HEK293 (cell line): ENCODE measurements at regions not wholly inside any gene's neighbourhood (a gene's known extent, or its start where the extent isn't known, plus 50 kb on each side); places are given as distances from the start of the nearest gene placed in this dataset.

ENCODE experiments used
- GLIS2 ChIP-seq: fragments of 450-650 bp; formaldehyde crosslinking; IDR thresholded peaks from 2 replicates; pipeline ENCODE4 v1.5.1; 2016; ENCODE audit warnings: missing biosample characterization, missing genetic modification characterization
- IKZF3 ChIP-seq: fragments of 450-650 bp; IDR thresholded peaks from 2 replicates; pipeline ENCODE4 v1.5.0; 2018; ENCODE audit warnings: missing biosample characterization, mild to moderate bottlenecking, missing genetic modification characterization, moderate library complexity
- KLF9 ChIP-seq: fragments of 450-650 bp; formaldehyde crosslinking; IDR thresholded peaks from 2 replicates; pipeline ENCODE4 v1.5.1; 2016; ENCODE audit warnings: missing biosample characterization, missing genetic modification characterization, low read depth
- TCF7L2 ChIP-seq: IDR thresholded peaks from 2 replicates; pipeline ENCODE4 v1.6.1; 2011; ENCODE audit warnings: low read depth, mild to moderate bottlenecking, inconsistent platforms, low read length, moderate library complexity, borderline replicate concordance
- ZNF112 ChIP-seq: fragments of 450-650 bp; formaldehyde crosslinking; IDR thresholded peaks from 2 replicates; pipeline ENCODE4 v1.5.0; 2017; ENCODE audit warnings: missing biosample characterization, missing genetic modification characterization
- ZNF302 ChIP-seq: fragments of 450-650 bp; formaldehyde crosslinking; IDR thresholded peaks from 2 replicates; pipeline ENCODE4 v1.5.1; 2016; ENCODE audit warnings: missing biosample characterization, missing genetic modification characterization, low read depth
- ZNF560 ChIP-seq: fragments of 450-650 bp; formaldehyde crosslinking; IDR thresholded peaks from 2 replicates; pipeline ENCODE4 v1.5.1; 2017; ENCODE audit warnings: missing biosample characterization, missing genetic modification characterization, borderline replicate concordance
- ZNF670 ChIP-seq: fragments of 450-650 bp; formaldehyde crosslinking; IDR thresholded peaks from 2 replicates; pipeline ENCODE4 v1.5.1; 2016; ENCODE audit warnings: missing biosample characterization, missing genetic modification characterization, low read depth
- ZNF707 ChIP-seq: fragments of 450-650 bp; formaldehyde crosslinking; IDR thresholded peaks from 2 replicates; pipeline ENCODE4 v1.5.1; 2016; ENCODE audit warnings: missing biosample characterization, missing genetic modification characterization
- ZSCAN16 ChIP-seq: fragments of 450-650 bp; formaldehyde crosslinking; IDR thresholded peaks from 2 replicates; pipeline ENCODE4 v1.5.1; 2016; ENCODE audit warnings: missing biosample characterization, missing genetic modification characterization
- TF ChIP-seq, protein P1 (sequence below): fragments of 450-650 bp; formaldehyde crosslinking; IDR thresholded peaks from 2 replicates; pipeline ENCODE4 v1.5.0; 2017; ENCODE audit warnings: missing biosample characterization, missing genetic modification characterization, borderline replicate concordance
- TF ChIP-seq, protein P2 (sequence below): fragments of 450-650 bp; formaldehyde crosslinking; IDR thresholded peaks from 2 replicates; pipeline ENCODE4 v1.5.1; 2016; ENCODE audit warnings: missing biosample characterization, missing genetic modification characterization
- TF ChIP-seq, protein P3 (sequence below): fragments of 450-650 bp; IDR thresholded peaks from 2 replicates; pipeline ENCODE4 v1.5.1; 2018; ENCODE audit warnings: missing biosample characterization, missing genetic modification characterization
- TF ChIP-seq, protein P4 (sequence below): fragments of 450-650 bp; formaldehyde crosslinking; IDR thresholded peaks from 2 replicates; pipeline ENCODE4 v1.5.1; 2016; ENCODE audit warnings: missing biosample characterization, missing genetic modification characterization, borderline replicate concordance

- TF ChIP-seq, protein P1, sequence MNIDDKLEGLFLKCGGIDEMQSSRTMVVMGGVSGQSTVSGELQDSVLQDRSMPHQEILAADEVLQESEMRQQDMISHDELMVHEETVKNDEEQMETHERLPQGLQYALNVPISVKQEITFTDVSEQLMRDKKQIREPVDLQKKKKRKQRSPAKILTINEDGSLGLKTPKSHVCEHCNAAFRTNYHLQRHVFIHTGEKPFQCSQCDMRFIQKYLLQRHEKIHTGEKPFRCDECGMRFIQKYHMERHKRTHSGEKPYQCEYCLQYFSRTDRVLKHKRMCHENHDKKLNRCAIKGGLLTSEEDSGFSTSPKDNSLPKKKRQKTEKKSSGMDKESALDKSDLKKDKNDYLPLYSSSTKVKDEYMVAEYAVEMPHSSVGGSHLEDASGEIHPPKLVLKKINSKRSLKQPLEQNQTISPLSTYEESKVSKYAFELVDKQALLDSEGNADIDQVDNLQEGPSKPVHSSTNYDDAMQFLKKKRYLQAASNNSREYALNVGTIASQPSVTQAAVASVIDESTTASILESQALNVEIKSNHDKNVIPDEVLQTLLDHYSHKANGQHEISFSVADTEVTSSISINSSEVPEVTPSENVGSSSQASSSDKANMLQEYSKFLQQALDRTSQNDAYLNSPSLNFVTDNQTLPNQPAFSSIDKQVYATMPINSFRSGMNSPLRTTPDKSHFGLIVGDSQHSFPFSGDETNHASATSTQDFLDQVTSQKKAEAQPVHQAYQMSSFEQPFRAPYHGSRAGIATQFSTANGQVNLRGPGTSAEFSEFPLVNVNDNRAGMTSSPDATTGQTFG: no peak
- TF ChIP-seq TCF7L2 (no peak), ZNF560 (no peak), KLF9 (tag by site-specific recombination) (no peak), GLIS2 (no peak), ZNF707 (no peak), ZNF112 (tag by site-specific recombination) (no peak), IKZF3 (no peak), ZNF670 (no peak), ZNF302 (no peak), ZSCAN16 (tag by site-specific recombination) (no peak)
- TF ChIP-seq, protein P2, sequence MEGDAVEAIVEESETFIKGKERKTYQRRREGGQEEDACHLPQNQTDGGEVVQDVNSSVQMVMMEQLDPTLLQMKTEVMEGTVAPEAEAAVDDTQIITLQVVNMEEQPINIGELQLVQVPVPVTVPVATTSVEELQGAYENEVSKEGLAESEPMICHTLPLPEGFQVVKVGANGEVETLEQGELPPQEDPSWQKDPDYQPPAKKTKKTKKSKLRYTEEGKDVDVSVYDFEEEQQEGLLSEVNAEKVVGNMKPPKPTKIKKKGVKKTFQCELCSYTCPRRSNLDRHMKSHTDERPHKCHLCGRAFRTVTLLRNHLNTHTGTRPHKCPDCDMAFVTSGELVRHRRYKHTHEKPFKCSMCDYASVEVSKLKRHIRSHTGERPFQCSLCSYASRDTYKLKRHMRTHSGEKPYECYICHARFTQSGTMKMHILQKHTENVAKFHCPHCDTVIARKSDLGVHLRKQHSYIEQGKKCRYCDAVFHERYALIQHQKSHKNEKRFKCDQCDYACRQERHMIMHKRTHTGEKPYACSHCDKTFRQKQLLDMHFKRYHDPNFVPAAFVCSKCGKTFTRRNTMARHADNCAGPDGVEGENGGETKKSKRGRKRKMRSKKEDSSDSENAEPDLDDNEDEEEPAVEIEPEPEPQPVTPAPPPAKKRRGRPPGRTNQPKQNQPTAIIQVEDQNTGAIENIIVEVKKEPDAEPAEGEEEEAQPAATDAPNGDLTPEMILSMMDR (tag by site-specific recombination): no peak
- TF ChIP-seq, protein P3, sequence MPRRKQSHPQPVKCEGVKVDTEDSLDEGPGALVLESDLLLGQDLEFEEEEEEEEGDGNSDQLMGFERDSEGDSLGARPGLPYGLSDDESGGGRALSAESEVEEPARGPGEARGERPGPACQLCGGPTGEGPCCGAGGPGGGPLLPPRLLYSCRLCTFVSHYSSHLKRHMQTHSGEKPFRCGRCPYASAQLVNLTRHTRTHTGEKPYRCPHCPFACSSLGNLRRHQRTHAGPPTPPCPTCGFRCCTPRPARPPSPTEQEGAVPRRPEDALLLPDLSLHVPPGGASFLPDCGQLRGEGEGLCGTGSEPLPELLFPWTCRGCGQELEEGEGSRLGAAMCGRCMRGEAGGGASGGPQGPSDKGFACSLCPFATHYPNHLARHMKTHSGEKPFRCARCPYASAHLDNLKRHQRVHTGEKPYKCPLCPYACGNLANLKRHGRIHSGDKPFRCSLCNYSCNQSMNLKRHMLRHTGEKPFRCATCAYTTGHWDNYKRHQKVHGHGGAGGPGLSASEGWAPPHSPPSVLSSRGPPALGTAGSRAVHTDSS (tag by site-specific recombination): no peak
- TF ChIP-seq, protein P4, sequence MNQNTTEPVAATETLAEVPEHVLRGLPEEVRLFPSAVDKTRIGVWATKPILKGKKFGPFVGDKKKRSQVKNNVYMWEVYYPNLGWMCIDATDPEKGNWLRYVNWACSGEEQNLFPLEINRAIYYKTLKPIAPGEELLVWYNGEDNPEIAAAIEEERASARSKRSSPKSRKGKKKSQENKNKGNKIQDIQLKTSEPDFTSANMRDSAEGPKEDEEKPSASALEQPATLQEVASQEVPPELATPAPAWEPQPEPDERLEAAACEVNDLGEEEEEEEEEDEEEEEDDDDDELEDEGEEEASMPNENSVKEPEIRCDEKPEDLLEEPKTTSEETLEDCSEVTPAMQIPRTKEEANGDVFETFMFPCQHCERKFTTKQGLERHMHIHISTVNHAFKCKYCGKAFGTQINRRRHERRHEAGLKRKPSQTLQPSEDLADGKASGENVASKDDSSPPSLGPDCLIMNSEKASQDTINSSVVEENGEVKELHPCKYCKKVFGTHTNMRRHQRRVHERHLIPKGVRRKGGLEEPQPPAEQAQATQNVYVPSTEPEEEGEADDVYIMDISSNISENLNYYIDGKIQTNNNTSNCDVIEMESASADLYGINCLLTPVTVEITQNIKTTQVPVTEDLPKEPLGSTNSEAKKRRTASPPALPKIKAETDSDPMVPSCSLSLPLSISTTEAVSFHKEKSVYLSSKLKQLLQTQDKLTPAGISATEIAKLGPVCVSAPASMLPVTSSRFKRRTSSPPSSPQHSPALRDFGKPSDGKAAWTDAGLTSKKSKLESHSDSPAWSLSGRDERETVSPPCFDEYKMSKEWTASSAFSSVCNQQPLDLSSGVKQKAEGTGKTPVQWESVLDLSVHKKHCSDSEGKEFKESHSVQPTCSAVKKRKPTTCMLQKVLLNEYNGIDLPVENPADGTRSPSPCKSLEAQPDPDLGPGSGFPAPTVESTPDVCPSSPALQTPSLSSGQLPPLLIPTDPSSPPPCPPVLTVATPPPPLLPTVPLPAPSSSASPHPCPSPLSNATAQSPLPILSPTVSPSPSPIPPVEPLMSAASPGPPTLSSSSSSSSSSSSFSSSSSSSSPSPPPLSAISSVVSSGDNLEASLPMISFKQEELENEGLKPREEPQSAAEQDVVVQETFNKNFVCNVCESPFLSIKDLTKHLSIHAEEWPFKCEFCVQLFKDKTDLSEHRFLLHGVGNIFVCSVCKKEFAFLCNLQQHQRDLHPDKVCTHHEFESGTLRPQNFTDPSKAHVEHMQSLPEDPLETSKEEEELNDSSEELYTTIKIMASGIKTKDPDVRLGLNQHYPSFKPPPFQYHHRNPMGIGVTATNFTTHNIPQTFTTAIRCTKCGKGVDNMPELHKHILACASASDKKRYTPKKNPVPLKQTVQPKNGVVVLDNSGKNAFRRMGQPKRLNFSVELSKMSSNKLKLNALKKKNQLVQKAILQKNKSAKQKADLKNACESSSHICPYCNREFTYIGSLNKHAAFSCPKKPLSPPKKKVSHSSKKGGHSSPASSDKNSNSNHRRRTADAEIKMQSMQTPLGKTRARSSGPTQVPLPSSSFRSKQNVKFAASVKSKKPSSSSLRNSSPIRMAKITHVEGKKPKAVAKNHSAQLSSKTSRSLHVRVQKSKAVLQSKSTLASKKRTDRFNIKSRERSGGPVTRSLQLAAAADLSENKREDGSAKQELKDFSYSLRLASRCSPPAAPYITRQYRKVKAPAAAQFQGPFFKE (tag by site-specific recombination): no peak
Observed at GRCh38 chr10:53236941-53237340, 464.4 kb upstream of the MBL2 start.
